GM12878 (cell line): ENCODE measurements at regions not wholly inside any gene's neighbourhood (a gene's known extent, or its start where the extent isn't known, plus 50 kb on each side); places are given as distances from the start of the nearest gene placed in this dataset.

Source experiments
- ATAC-seq: fragments of 200-7000 bp; cut with Tn5 transposase; 3 replicates; pipeline ENCODE4 v1.9.1; 2020; ENCODE audit warnings: mild to moderate bottlenecking, moderate library complexity
- BruUV-seq: library from RNA; stranded (reverse); fragments of 400-500 nt; replicated peaks from 2 replicates; lab custom pipeline; 2021; lab: Mats Ljungman, UMichigan
- CTCF ChIA-PET: fragments of 300-600 bp; sonication (Branson Sonifier 250); formaldehyde crosslinking; extraction: SDS; loops from one replicate; lab custom pipeline; 2021; ENCODE audit warnings: inconsistent platforms; lab: Yijun Ruan, JAX
- POLR2A ChIA-PET: fragments of 350-600 bp; formaldehyde crosslinking; extraction: SDS; loops from one replicate; lab custom pipeline; 2021; ENCODE audit warnings: inconsistent platforms; lab: Charles Lee
- RAD21 ChIA-PET: fragments of 300-600 bp; sonication (Branson Sonifier 250); formaldehyde crosslinking; loops from one replicate; lab custom pipeline; 2023; ENCODE audit warnings: antibody characterized with exemption; ENCODE audit not compliant: unreplicated experiment; lab: Charles Lee
- SMC1A ChIA-PET: fragments of 300-600 bp; sonication (Branson Sonifier 250); formaldehyde crosslinking; loops from one replicate; lab custom pipeline; 2023; ENCODE audit not compliant: unreplicated experiment, uncharacterized antibody; lab: Charles Lee
- DNase-seq: peaks from one replicate; pipeline ENCODE4 v3.0.0-alpha.2; 2011; ENCODE audit warnings: low read depth, low spot score
- FAIRE-seq: peaks from 3 replicates; lab custom pipeline; 2011; peaks lifted over from hg19 to GRCh38; lab: Jason Lieb, UNC
- H2AFZ ChIP-seq: 2 replicates; pipeline ENCODE4 v1.6.0; 2011; ENCODE audit warnings: low read depth, low read length, control low read depth; ENCODE audit not compliant: control insufficient read depth
- H3K27ac ChIP-seq: 2 replicates; pipeline ENCODE4 v1.5.1; 2011; ENCODE audit warnings: control low read depth; ENCODE audit not compliant: control insufficient read depth, insufficient read depth
- H3K27me3 ChIP-seq, 2 experiments: replicated peaks in 1 of 2; 2 replicates each; pipeline versions ENCODE4 v1.6.0 to v1.6.1; 2011; ENCODE audit warnings: low read length in 1 of 2; ENCODE audit not compliant: control insufficient read depth in 2 of 2, insufficient read depth in 2 of 2
- H3K36me3 ChIP-seq, 2 experiments: 2 replicates each; pipeline ENCODE4 v1.5.1; 2011; ENCODE audit warnings: low read length in 1 of 2; ENCODE audit not compliant: control insufficient read depth in 2 of 2, insufficient read depth in 2 of 2
- H3K4me1 ChIP-seq: 2 replicates; pipeline ENCODE4 v1.6.1; 2011; ENCODE audit warnings: mild to moderate bottlenecking, low read length, moderate library complexity, mixed read lengths; ENCODE audit not compliant: control insufficient read depth, insufficient read depth
- H3K4me2 ChIP-seq: 2 replicates; pipeline ENCODE4 v1.6.0; 2011; ENCODE audit warnings: control low read depth; ENCODE audit not compliant: control insufficient read depth, insufficient read depth
- H3K4me3 ChIP-seq: fragments of 200-600 bp; sonication (generic); 2 replicates; pipeline ENCODE4 v1.5.1; 2016
- H3K79me2 ChIP-seq: 2 replicates; pipeline ENCODE4 v1.6.0; 2011; ENCODE audit warnings: low read length; ENCODE audit not compliant: control insufficient read depth, insufficient read depth
- H3K9ac ChIP-seq: 2 replicates; pipeline ENCODE4 v1.8.0; 2011; ENCODE audit warnings: low read length, control low read depth, mixed read lengths; ENCODE audit not compliant: control insufficient read depth, insufficient read depth
- H3K9me3 ChIP-seq: replicated peaks from 3 replicates; pipeline ENCODE4 v1.5.1; 2011; ENCODE audit warnings: mild to moderate bottlenecking, low read length; ENCODE audit not compliant: control insufficient read depth, insufficient read depth
- H4K20me1 ChIP-seq: 2 replicates; pipeline ENCODE4 v1.6.0; 2011; ENCODE audit not compliant: control insufficient read depth, insufficient read depth
- CBX3 ChIP-seq: fragments of 200-600 bp; sonication (generic); IDR thresholded peaks from 2 replicates; pipeline ENCODE4 v1.6.1; 2016; ENCODE audit warnings: low read depth, borderline replicate concordance
- DPF2 ChIP-seq: fragments of 450-650 bp; IDR thresholded peaks from 2 replicates; pipeline ENCODE4 v1.6.1; 2017; ENCODE audit warnings: mild to moderate bottlenecking
- ETV6 ChIP-seq, 2 experiments: fragments of 450-650 bp in 1 of 2; IDR thresholded peaks in 1 of 2; conservative IDR thresholded peaks in 1 of 2; 2 replicates each; pipeline ENCODE4 v1.6.1; 2014; ENCODE audit warnings: antibody characterized with exemption in 1 of 2, borderline replicate concordance in 1 of 2, low read depth in 1 of 2, mild to moderate bottlenecking in 1 of 2, moderate library complexity in 1 of 2
- GATAD2B ChIP-seq: fragments of 450-650 bp; conservative IDR thresholded peaks from 2 replicates; pipeline ENCODE4 v1.6.1; 2017; ENCODE audit warnings: low read depth, mild to moderate bottlenecking, moderate library complexity
- KDM1A ChIP-seq: fragments of 200-600 bp; sonication (generic); IDR thresholded peaks from 2 replicates; pipeline ENCODE4 v1.6.1; 2016; ENCODE audit warnings: borderline replicate concordance
- NR2F1 ChIP-seq: fragments of 450-650 bp; conservative IDR thresholded peaks from 2 replicates; pipeline ENCODE4 v1.6.1; 2017; ENCODE audit warnings: mild to moderate bottlenecking
- RAD51 ChIP-seq: fragments of 450-650 bp; IDR thresholded peaks from 2 replicates; pipeline ENCODE4 v1.6.1; 2016; ENCODE audit warnings: moderate library complexity, mild to moderate bottlenecking, inconsistent platforms
- RFX5 ChIP-seq: IDR thresholded peaks from 2 replicates; pipeline ENCODE4 v1.6.1; 2011; ENCODE audit warnings: low read depth, low read length, improper control_type of control experiment
- SIX5 ChIP-seq: IDR thresholded peaks from 2 replicates; pipeline ENCODE4 v1.6.1; 2011; ENCODE audit warnings: mild to moderate bottlenecking, low read depth, low read length, moderate library complexity; ENCODE audit not compliant: severe bottlenecking
- TCF3 ChIP-seq: IDR thresholded peaks from 2 replicates; pipeline ENCODE4 v1.6.1; 2012; ENCODE audit warnings: low read depth, mild to moderate bottlenecking, low read length, borderline replicate concordance; ENCODE audit not compliant: insufficient read depth
- ZBED1 ChIP-seq: IDR thresholded peaks from 2 replicates; pipeline ENCODE4 v1.6.1; 2016; ENCODE audit warnings: borderline replicate concordance
- WGBS: methylation state at CpG from one replicate; pipeline ENCODE4 v1.1.6; 2016; ENCODE audit warnings: low lambda C conversion rate; ENCODE audit not compliant: insufficient replicate concordance, insufficient coverage; ENCODE audit errors: missing lambda C conversion rate; 5-methylcytosine and 5-hydroxymethylcytosine counted together
- in situ Hi-C: fragments of 300-500 bp; cut with MboI; formaldehyde crosslinking; loops from 9 replicates; pipeline ENCODE4 v1.14.3; 2018; ENCODE audit warnings: mixed read lengths
- intact Hi-C: fragments of 100-400 bp; cut with micrococcal nuclease; formaldehyde crosslinking; loops from one replicate; pipeline ENCODE4 v1.14.2; 2022; ENCODE audit not compliant: unreplicated experiment
- TF ChIP-seq, protein P1 (sequence below): IDR thresholded peaks from 2 replicates; pipeline ENCODE4 v1.6.1; 2012; ENCODE audit warnings: low read length, inconsistent platforms
- TF ChIP-seq, protein P2 (sequence below): fragments of 450-650 bp; IDR thresholded peaks from 2 replicates; pipeline ENCODE4 v1.6.1; 2017; ENCODE audit warnings: mild to moderate bottlenecking

DNA sequence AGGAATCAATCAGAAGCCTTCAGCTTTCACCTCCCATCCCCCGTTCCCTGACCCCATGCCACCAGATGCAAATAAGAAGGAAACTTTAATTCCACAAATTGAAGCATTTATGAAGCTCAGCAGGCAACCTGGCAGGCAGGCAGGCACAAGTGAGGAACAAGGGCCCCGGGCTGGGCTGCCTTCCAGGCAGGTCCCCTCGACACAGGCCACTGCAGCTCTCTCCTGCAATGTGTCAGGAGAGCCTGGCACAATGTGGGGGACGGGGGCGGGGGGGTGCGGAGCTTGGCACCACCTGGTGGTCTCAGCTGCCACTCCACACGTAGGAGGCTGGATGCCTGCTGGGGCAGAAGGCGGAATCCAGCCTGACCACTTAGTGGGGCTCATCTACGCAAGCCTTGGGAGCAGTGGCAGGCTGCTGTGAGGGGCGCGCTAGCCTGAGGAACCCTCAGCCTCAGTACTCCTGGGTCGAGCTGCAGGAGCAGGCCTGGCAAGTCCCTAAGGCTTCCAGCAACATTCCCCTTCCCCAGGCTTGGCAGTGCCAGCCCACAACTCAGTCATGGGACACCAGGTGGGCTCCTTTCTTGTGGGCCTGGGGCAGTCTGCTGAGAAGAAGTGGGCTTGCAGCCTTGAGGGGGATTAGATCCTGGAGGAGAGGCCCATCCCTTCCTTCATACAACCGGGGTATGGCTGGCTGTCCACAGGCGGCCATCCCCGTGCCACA lies 50.2 kb upstream of the KCNMB1 start:
- intact Hi-C loops (no loop called here), in situ Hi-C loops (no loop called here)
- TF ChIP-seq DPF2 (no peak), SIX5 (no peak), CBX3 (no peak), NR2F1 (no peak), TCF3 (no peak), ZBED1 (no peak), KDM1A (no peak), GATAD2B (no peak), RFX5 (no peak), RAD51 (no peak), ETV6 (conservative IDR thresholded peaks at IDR 0.05 in 1 of 2, IDR thresholded peaks at IDR 0.05 in 1 of 2; ENCODE audit: borderline replicate concordance in 1 of 2, low read depth in 1 of 2) (no peak)
- TF ChIP-seq, protein P1, sequence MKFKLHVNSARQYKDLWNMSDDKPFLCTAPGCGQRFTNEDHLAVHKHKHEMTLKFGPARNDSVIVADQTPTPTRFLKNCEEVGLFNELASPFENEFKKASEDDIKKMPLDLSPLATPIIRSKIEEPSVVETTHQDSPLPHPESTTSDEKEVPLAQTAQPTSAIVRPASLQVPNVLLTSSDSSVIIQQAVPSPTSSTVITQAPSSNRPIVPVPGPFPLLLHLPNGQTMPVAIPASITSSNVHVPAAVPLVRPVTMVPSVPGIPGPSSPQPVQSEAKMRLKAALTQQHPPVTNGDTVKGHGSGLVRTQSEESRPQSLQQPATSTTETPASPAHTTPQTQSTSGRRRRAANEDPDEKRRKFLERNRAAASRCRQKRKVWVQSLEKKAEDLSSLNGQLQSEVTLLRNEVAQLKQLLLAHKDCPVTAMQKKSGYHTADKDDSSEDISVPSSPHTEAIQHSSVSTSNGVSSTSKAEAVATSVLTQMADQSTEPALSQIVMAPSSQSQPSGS, result no peak
- TF ChIP-seq, protein P2, sequence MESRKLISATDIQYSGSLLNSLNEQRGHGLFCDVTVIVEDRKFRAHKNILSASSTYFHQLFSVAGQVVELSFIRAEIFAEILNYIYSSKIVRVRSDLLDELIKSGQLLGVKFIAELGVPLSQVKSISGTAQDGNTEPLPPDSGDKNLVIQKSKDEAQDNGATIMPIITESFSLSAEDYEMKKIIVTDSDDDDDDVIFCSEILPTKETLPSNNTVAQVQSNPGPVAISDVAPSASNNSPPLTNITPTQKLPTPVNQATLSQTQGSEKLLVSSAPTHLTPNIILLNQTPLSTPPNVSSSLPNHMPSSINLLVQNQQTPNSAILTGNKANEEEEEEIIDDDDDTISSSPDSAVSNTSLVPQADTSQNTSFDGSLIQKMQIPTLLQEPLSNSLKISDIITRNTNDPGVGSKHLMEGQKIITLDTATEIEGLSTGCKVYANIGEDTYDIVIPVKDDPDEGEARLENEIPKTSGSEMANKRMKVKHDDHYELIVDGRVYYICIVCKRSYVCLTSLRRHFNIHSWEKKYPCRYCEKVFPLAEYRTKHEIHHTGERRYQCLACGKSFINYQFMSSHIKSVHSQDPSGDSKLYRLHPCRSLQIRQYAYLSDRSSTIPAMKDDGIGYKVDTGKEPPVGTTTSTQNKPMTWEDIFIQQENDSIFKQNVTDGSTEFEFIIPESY, result no peak
- no peaks in the 10 kb centered on the region for H3K9me3 ChIP-seq
- 26% methylated on average over 15 of the region's 15 CpGs for WGBS
- POLR2A ChIA-PET, result interaction anchor here (0.6 kb wide), 1 partner anchor 1324 kb away, joined by 3 read pairs; no protein-coding TSS in a partner anchor
- H3K79me2 ChIP-seq, result no peaks in the 10 kb centered on the region
- no peak overlapping the region for H3K9ac ChIP-seq
- H3K27me3 ChIP-seq, result no peaks in the 10 kb centered on the region; a peak in 2 of 4 replicates
- H3K36me3 ChIP-seq, result no peaks in the 10 kb centered on the region
- SMC1A ChIA-PET, result no interaction called here
- DNase-seq (no peak), FAIRE-seq (no peak), ATAC-seq (no peak)
- no peaks in the 10 kb centered on the region for H3K4me1 ChIP-seq
- RAD21 ChIA-PET, result no interaction called here
- H2AFZ ChIP-seq, result no peak overlapping the region
- no peak overlapping the region for H3K4me2 ChIP-seq
- H4K20me1 ChIP-seq, result no peaks in the 10 kb centered on the region
- H3K4me3 ChIP-seq, result no peak overlapping the region
- CTCF ChIA-PET, result no interaction called here
- no TSS peak for BruUV-seq
- no peak overlapping the region for H3K27ac ChIP-seq
